ENCODE measurements at regions not wholly inside any gene's neighbourhood (a gene's known extent, or its start where the extent isn't known, plus 50 kb on each side); places are given as distances from the start of the nearest gene placed in this dataset.

GRCh38 chr21:14734833-14735232 is 188.7 kb upstream of the SAMSN1 start:
- Histone ChIP-seq H3K9ac (ENCODE audit: control insufficient read depth, insufficient read depth, low read length) (no peak overlapping the region), H3K36me3 (ENCODE audit: control insufficient read depth in 2 of 2, insufficient read depth in 2 of 2, low read length in 1 of 2) (no peaks in the 10 kb centered on the region), H3K27ac (ENCODE audit: control insufficient read depth, insufficient read depth) (no peak overlapping the region), H3K4me2 (ENCODE audit: control insufficient read depth, insufficient read depth) (no peak overlapping the region), H3K4me1 (ENCODE audit: control insufficient read depth, insufficient read depth, low read length) (peaks cover 23% of the 10 kb centered on the region), H3K79me2 (ENCODE audit: control insufficient read depth, insufficient read depth, low read length) (no peaks in the 10 kb centered on the region), H3K4me3 (no peak overlapping the region), H3K9me3 (replicated peaks; ENCODE audit: control insufficient read depth, insufficient read depth, low read length) (no peaks in the 10 kb centered on the region), H2AFZ (ENCODE audit: control insufficient read depth, low read depth, low read length) (no peak overlapping the region), H3K27me3 (replicated peaks in 1 of 2; ENCODE audit: control insufficient read depth in 2 of 2, insufficient read depth in 2 of 2, low read length in 1 of 2) (no peaks in the 10 kb centered on the region), H4K20me1 (ENCODE audit: control insufficient read depth, insufficient read depth) (no peaks in the 10 kb centered on the region)
- 66% methylated on average over 2 of the region's 2 CpGs for WGBS (ENCODE audit: insufficient coverage, insufficient replicate concordance, low lambda C conversion rate, missing lambda C conversion rate)
- FAIRE-seq (no peak), ATAC-seq (no peak), DNase-seq (ENCODE audit: low read depth, low spot score) (no peak)
- ChIA-PET SMC1A (ENCODE audit: uncharacterized antibody, unreplicated experiment) (interaction anchor here (1.1 to 7.9 kb wide), 15 partner anchors 9 to 290 kb away, joined by 3 to 93 read pairs (median 7); no protein-coding TSS in a partner anchor), CTCF (interaction anchor here (0.9 to 4.7 kb wide), 8 partner anchors 10 to 282 kb away, joined by 4 to 46 read pairs (median 6); no protein-coding TSS in a partner anchor), RAD21 (ENCODE audit: unreplicated experiment) (interaction anchor here (0.7 to 7.9 kb wide), 18 partner anchors 7 to 352 kb away, joined by 3 to 91 read pairs (median 4); partner anchors contain the start of gene HSPA13), POLR2A (interaction anchor here (0.5 to 1.4 kb wide), 2 partner anchors 11 to 47 kb away, joined by 3 to 7 read pairs; no protein-coding TSS in a partner anchor)
- in situ Hi-C loops (cut with MboI) (no loop called here), intact Hi-C loops (cut with micrococcal nuclease; ENCODE audit: unreplicated experiment) (loop anchor here (5.0 kb wide), 2 partner anchors 127 to 203 kb away; no protein-coding TSS in a partner anchor)
- TF ChIP-seq SRF (IDR thresholded peaks at IDR 0.05; ENCODE audit: low read depth in 2 of 2, low read length in 2 of 2) (peak; percentile 17 to 78; a peak in 2 of 4 replicates), SUPT20H (IDR thresholded peaks at IDR 0.05; ENCODE audit: borderline replicate concordance, control insufficient read depth, low read depth, low read length) (no peak)
- BruUV-seq (replicated peaks) = no TSS peak

GRCh38 chr21:14734191-14734590 is 188.1 kb upstream of the SAMSN1 start:
- BruUV-seq (replicated peaks) = no TSS peak
- Histone ChIP-seq H3K4me2 (ENCODE audit: control insufficient read depth, insufficient read depth) (no peak overlapping the region), H3K9ac (ENCODE audit: control insufficient read depth, insufficient read depth, low read length) (no peak overlapping the region), H3K79me2 (ENCODE audit: control insufficient read depth, insufficient read depth, low read length) (no peaks in the 10 kb centered on the region), H2AFZ (ENCODE audit: control insufficient read depth, low read depth, low read length) (no peak overlapping the region), H4K20me1 (ENCODE audit: control insufficient read depth, insufficient read depth) (no peaks in the 10 kb centered on the region), H3K27me3 (replicated peaks in 1 of 2; ENCODE audit: control insufficient read depth in 2 of 2, insufficient read depth in 2 of 2, low read length in 1 of 2) (no peaks in the 10 kb centered on the region), H3K9me3 (replicated peaks; ENCODE audit: control insufficient read depth, insufficient read depth, low read length) (no peaks in the 10 kb centered on the region), H3K27ac (ENCODE audit: control insufficient read depth, insufficient read depth) (no peak overlapping the region), H3K4me1 (ENCODE audit: control insufficient read depth, insufficient read depth, low read length) (peaks cover 23% of the 10 kb centered on the region), H3K4me3 (no peak overlapping the region), H3K36me3 (ENCODE audit: control insufficient read depth in 2 of 2, insufficient read depth in 2 of 2, low read length in 1 of 2) (no peaks in the 10 kb centered on the region)
- POLR2A ChIA-PET = interaction anchor here (1.4 kb wide), 1 partner anchor 46 kb away, joined by 3 read pairs; no protein-coding TSS in a partner anchor
- RAD21 ChIA-PET (ENCODE audit: unreplicated experiment) = interaction anchor here (0.9 to 7.9 kb wide), 9 partner anchors 29 to 281 kb away, joined by 3 to 91 read pairs (median 3); no protein-coding TSS in a partner anchor
- in situ Hi-C loops (cut with MboI) (no loop called here), intact Hi-C loops (cut with micrococcal nuclease; ENCODE audit: unreplicated experiment) (no loop called here)
- DNase-seq (ENCODE audit: low read depth, low spot score) (no peak), FAIRE-seq (no peak), ATAC-seq (peak; percentile 62)
- 16% methylated on average over 3 of the region's 3 CpGs for WGBS (ENCODE audit: insufficient coverage, insufficient replicate concordance, low lambda C conversion rate, missing lambda C conversion rate)
- CTCF ChIA-PET = interaction anchor here (1.0 to 4.7 kb wide), 2 partner anchors 39 to 46 kb away, joined by 3 to 29 read pairs; no protein-coding TSS in a partner anchor
- SMC1A ChIA-PET (ENCODE audit: uncharacterized antibody, unreplicated experiment) = interaction anchor here (0.6 to 7.9 kb wide), 6 partner anchors 9 to 282 kb away, joined by 3 to 93 read pairs (median 41); no protein-coding TSS in a partner anchor
- peak; percentile 78; the same call in 1 of the 2 replicates for TF ChIP-seq ZNF384 (IDR thresholded peaks at IDR 0.05; ENCODE audit: borderline replicate concordance, low read depth, low read length)
- TF ChIP-seq, protein P1, sequence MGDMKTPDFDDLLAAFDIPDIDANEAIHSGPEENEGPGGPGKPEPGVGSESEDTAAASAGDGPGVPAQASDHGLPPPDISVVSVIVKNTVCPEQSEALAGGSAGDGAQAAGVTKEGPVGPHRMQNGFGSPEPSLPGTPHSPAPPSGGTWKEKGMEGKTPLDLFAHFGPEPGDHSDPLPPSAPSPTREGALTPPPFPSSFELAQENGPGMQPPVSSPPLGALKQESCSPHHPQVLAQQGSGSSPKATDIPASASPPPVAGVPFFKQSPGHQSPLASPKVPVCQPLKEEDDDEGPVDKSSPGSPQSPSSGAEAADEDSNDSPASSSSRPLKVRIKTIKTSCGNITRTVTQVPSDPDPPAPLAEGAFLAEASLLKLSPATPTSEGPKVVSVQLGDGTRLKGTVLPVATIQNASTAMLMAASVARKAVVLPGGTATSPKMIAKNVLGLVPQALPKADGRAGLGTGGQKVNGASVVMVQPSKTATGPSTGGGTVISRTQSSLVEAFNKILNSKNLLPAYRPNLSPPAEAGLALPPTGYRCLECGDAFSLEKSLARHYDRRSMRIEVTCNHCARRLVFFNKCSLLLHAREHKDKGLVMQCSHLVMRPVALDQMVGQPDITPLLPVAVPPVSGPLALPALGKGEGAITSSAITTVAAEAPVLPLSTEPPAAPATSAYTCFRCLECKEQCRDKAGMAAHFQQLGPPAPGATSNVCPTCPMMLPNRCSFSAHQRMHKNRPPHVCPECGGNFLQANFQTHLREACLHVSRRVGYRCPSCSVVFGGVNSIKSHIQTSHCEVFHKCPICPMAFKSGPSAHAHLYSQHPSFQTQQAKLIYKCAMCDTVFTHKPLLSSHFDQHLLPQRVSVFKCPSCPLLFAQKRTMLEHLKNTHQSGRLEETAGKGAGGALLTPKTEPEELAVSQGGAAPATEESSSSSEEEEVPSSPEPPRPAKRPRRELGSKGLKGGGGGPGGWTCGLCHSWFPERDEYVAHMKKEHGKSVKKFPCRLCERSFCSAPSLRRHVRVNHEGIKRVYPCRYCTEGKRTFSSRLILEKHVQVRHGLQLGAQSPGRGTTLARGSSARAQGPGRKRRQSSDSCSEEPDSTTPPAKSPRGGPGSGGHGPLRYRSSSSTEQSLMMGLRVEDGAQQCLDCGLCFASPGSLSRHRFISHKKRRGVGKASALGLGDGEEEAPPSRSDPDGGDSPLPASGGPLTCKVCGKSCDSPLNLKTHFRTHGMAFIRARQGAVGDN (IDR thresholded peaks at IDR 0.05) = no peak
- TF ChIP-seq IKZF2 (IDR thresholded peaks at IDR 0.05) = peak in 1 of 2 experiments; percentile 22; a peak in 1 of 4 replicates
- TF ChIP-seq HDAC2 (IDR thresholded peaks at IDR 0.05) = no peak
- TF ChIP-seq MEF2A (IDR thresholded peaks at IDR 0.05; ENCODE audit: insufficient read depth, low read depth, low read length) = no peak
- 0 out of 2 replicates have a peak, but pooled peaks have one; percentile 13 for TF ChIP-seq RAD21 (IDR thresholded peaks at IDR 0.05; ENCODE audit: insufficient read depth, low read depth, low read length)
